Putamen (tissue), 1 donor: ENCODE measurements at regions not wholly inside any gene's neighbourhood (a gene's known extent, or its start where the extent isn't known, plus 50 kb on each side); places are given as distances from the start of the nearest gene placed in this dataset.
"Not testable (repeated sequence)": the region's sequence is repeated elsewhere in the genome, so short reads cannot be mapped to it uniquely, and the experiment has no call there.

Experiments
- DNase-seq: peaks from one replicate; pipeline ENCODE4 v3.0.0-alpha.2; 2016; ENCODE audit warnings: low spot score

DNA sequence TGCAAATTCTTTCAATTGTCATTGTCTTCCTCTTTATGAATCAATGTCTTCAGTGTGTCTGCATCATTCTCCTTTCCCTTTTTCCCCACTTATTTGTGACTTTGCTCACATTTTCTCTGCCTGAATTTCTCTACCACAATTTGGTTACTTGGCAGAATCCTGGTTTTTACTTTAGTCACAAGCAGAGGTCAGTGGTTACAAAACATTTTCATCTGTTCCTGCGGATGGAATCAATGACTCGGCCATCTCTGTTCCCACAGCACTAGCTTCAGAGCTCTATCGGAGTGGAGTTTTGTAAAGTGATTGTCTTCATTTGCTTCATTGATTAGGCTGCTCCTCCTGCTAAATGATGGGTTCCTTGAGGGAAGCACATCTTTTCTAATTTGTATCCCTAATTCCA is 501.3 kb upstream of the AADAT start:
- DNase-seq = no peak

DNA sequence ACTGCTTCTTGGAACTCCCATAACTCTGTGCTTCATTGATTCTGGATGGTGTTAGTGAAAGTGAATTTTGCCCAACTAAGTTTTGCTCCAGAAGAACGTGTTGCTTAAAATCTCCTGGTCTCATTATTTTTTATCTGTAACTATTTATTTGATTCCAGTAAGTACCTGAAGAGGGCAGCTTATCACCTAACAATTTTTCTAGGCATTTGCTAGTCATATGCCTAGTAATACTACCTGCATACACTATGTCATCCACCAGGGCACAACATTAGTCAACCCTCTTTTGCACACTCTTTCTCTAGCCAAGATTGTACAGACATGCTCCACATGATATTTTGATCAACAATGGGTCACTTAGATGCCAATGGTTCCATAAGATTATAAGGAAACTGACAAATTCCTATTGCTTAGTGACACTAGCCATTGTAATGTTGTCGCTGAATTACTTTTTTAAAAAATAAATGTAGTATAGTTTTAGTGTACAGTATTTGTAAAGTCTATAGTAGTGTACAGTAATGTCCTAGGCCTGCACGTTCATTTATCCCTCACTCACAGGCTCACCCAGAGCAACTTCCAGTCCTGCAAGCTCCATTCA is 499.9 kb upstream of the AADAT start:
- DNase-seq = no peak

GRCh38 chr4:170581969-170582368 is 492.2 kb upstream of the AADAT start:
- no peak for DNase-seq

DNA sequence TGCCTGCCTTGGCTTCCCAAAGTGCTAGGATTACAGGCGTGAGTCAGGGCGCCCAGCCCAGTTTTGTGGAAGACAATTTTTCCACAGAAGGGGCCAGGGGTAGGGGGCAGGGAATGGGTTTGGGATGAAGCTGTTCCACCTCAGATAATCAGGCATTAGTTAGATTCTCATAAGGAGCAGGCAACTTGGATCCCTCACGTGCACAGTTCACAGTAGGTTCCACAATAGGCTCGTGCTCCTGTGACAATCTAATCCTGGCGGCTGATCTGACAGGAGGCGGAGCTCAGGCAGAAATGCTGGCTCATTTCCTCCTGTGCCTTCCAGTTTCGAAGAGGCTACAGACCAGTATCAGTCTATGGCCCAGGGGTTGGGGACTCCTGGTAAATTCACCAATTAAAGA is 491.6 kb upstream of the AADAT start:
- no peak for DNase-seq

DNA sequence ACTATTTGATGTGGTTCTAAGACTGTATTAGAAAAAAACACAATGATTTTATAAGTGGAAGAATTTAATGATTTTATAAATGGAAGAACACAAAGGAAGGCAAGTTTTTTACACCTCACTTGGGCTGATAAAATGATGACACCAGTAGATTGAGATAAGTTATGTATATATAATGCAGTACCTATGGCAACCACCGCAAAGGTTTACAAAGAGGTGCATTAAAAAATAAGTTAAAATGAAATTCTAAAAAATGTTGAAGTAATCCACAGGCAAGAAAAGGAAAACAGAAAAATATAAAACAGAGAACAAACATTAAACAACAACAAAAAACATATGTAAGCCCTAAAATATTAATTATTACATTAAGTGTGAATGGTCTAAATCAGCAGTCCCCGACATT is 490.9 kb upstream of the AADAT start:
- no peak for DNase-seq

DNA sequence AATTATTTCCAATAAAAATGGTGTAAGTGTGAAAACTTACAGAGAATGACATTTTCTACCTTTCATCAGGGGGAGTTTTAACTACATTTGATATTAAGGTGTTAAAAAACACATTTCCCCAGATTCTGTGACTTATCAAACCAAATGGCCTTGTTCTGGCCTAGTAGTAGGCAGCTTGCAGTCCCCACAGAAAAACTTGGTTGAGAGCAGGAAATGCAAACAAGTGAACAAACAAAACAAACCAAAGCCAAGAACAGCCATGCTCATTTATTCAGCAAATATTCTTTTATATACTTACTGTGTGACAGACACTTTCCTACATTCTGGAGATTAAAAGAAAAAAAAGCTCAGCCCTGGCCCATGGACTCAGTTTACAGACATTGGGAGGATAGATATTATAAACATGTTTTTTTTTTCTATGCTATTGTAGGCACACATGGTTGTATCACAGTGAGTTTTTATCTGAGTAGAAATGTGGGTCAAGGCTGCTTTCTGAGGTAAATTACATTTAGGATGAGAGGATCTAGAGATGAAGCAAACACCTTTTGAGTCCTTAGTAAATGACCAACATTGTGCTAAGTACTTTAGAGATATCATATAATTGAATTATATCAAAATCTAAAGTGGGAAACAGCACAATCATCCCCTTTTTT is 449.2 kb upstream of the AADAT start:
- no peak for DNase-seq

GRCh38 chr4:170529748-170530722 is 440.3 kb upstream of the AADAT start:
- no peak for DNase-seq

GRCh38 chr4:170526471-170526870 is 436.7 kb upstream of the AADAT start:
- no peak for DNase-seq

- DNase-seq = no peak
Observed at GRCh38 chr4:170522427-170522970, 432.7 kb upstream of the AADAT start.

DNA sequence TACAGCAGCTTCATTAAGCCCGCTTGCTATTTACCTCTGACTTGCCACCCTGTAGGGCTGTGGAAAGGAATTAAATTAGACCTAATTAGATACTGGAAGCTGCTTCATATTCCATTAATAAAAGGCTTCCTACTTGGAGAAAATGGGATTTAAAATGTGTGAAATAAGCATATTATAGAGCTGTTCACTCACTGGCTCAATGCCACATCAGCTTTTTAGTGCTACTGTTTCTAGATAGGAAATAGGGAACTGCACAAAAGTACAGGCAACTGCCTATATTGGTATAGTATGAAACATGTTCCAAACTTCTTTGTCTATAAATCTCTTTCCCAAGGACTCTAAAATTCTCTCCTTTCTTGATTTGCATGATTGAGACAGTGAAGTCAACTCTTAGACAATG is 407.9 kb upstream of the AADAT start:
- DNase-seq = no peak

GRCh38 chr4:170497112-170497511 is 407.4 kb upstream of the AADAT start:
- peak; percentile 17 for DNase-seq

GRCh38 chr4:170491981-170492380 is 402.2 kb upstream of the AADAT start:
- no peak for DNase-seq

- no peak for DNase-seq
Observed at GRCh38 chr4:170476351-170476750, 386.6 kb upstream of the AADAT start.

- no peak for DNase-seq
Observed at GRCh38 chr4:170465429-170465828, 375.7 kb upstream of the AADAT start.

DNA sequence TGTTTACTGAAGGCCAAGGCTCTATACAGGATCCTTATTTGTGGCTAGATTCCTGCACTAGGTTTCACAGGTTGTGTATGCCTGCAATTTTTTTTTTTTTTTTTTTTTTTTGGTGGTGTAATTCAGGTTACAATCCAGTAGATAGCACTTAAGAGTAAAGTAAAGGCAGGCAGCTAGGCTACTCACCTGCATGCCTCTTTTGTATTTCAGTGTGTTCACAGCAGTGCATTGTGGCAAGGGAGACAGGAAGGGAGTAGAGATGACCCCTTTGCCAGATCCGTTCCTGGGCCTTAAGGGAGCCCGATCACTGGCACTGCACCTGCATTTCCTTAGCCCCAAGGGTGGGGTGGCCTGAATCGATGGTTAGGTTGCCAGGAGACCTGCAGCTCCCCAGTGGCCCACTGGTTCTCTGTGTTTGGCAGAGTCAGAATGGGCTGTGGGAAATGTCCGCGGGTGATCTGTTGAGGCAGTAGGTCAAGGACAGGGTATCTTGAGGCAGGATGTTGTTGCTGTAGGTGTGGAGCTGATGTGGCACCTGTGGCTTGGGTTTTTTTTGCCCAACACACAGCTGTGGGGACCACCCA is 374.9 kb upstream of the AADAT start:
- no peak for DNase-seq

DNA sequence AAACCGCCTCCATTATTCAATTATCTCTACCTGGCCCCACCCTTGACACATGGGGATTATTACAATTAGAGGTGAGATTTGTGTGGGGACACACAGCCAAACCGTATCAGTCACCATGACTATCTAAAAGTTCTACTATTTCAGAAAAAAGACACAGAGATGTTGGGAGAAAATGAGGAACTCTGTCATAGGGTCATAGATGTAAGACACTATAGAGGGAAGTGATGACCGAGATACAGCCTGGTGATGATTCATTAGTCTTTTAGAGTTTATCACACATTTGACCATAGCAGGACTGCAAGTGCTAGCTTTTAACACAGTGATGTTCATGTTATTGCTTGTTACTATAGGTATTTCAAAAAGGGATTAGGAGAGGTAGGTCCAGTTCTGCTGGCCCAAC is 357.0 kb upstream of the AADAT start:
- DNase-seq = no peak

GRCh38 chr4:170441146-170441545 is 351.4 kb upstream of the AADAT start:
- DNase-seq = not testable (repeated sequence)

DNA sequence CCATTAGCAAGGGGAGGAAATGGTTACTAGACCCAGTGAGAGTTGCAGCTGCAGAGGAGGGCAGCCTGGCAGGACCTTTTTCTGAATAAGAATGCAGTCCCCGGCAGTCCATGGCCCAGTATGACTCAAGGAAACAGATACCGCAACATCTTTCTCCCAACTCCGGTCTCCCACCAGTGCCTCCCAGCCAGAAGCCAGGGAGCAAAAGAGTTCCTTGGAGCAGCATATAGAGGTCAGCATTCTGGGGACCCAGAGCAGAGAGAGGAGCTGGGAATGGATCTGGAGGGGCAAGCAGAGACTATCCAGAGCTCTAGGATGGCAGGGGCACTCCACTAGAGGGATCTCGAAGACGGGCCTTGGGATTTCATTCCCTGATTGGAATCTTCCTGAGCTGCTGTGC is 339.2 kb upstream of the AADAT start:
- no peak for DNase-seq

GRCh38 chr4:170425521-170426143 is 335.9 kb upstream of the AADAT start:
- DNase-seq = no peak

DNA sequence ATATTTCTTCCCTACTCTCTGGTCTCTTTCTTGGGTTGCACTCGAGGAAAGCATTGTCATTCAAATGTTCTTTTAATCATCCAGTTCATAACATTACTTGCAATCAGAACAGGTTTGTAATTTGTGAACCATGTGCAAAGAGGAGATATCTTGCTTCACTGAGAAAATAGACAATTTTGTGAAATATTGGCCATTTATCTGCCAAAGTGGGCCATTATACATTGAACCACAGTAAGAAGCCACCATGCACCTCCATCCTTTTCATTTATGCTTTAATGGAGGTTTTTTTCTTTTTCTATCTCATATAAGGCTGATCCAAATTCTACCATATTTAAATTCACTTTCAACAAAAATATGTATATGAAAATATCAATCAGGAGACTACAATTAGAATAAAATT is 335.3 kb upstream of the AADAT start:
- no peak for DNase-seq

DNA sequence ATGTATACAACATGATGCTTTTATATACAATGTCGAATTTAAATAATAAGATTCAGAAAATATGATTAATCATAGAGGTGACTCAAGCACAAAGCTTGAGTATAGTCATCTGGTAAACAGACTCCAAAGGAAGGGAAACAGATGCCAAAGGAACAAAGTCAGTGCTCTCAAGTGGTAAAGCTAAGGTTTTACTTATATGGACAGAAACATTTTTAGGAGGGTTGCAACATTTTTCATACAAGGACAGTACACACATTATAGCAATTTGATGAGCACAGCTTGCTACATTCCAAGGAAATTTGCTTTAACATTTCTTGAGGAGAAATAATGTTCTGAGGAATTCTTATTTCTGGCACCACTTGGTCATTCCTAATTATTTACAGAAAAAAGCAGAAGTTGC is 333.4 kb upstream of the AADAT start:
- DNase-seq = no peak

- no peak for DNase-seq
Observed at GRCh38 chr4:170420255-170420693, 330.5 kb upstream of the AADAT start.
